Embryonic facial prominence (tissue), 1 donor: ENCODE measurements at regions not wholly inside any gene's neighbourhood (a gene's known extent, or its start where the extent isn't known, plus 50 kb on each side); places are given as distances from the start of the nearest gene placed in this dataset.

ENCODE experiments used
- DNase-seq: peaks from one replicate; pipeline ENCODE4 v3.0.0-alpha.2; 2016; ENCODE audit errors: extremely low spot score

- DNase-seq, result no peak
Observed at GRCh38 chr5:68534956-68535520, 319.5 kb downstream of the PIK3R1 start.

DNA sequence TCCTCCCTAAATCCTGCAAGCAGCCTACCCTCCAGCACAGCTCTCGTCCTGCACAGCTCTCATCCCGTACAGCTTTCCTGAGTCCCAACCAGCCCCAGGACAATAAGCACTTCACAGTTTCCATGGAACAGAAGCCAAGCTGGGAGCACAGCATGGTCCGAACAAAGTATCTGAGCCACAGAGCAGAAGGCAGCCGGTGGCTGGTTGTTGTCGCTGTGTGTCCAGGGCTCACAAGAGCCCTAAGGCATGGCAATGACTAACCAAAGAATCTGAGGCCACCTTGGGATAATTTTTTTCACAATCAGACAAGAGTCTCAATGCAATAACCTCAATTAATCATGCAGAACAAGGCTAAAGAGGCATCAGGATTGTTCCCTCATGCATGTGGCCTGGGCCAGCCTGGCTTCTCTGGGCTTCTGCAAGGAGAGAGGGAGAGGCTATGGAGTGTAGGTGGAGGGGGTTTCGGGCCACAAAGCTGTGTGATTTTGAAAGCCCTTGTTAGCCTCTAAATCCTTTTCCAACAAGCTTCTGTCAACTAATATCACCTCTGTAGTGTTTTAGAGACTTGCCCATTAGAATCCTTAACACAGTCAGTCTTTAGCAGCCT is 323.4 kb downstream of the PIK3R1 start:
- no peak for DNase-seq

DNA sequence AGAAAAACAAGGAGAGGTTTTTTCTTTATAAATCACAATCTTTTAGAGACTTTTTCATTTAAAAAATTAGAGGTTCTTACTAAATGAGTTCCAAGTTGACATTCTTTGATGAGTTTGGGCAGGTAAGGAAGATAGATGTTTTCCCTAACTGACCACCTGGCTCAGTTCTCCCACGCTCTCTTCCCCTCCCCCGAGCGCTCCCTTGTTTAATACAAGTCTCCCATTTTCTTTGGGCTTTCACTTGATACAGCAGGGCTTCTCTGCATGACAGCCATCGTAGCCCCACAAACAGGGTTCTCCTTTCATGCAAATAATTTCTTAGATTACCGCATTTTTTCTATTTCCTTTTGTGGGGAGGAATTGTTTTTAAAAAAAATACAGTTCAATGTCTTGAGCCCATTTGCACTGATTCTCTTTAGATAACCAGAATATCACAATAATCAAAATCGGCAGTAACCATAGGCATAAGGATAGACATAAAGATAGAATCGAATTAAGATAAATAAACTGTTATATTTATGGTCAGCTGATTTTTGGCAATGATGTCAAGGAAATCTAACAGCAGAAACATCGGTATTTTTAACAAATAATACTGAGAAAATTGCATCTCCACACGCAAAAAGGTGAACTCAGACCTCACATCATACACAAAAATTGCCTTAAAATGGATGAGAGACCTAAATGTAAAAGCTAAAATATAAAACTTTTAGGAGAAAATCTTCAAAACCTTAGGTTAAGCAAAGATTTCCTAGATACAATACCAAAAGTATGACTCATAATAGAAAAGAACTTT is 325.4 kb downstream of the PIK3R1 start:
- no peak for DNase-seq

GRCh38 chr5:68542207-68542606 is 326.7 kb downstream of the PIK3R1 start:
- DNase-seq, result no peak

- DNase-seq, result no peak
Observed at GRCh38 chr5:68543212-68543611, 327.7 kb downstream of the PIK3R1 start.

- no peak for DNase-seq
Observed at GRCh38 chr5:68544091-68544647, 328.6 kb downstream of the PIK3R1 start.

DNA sequence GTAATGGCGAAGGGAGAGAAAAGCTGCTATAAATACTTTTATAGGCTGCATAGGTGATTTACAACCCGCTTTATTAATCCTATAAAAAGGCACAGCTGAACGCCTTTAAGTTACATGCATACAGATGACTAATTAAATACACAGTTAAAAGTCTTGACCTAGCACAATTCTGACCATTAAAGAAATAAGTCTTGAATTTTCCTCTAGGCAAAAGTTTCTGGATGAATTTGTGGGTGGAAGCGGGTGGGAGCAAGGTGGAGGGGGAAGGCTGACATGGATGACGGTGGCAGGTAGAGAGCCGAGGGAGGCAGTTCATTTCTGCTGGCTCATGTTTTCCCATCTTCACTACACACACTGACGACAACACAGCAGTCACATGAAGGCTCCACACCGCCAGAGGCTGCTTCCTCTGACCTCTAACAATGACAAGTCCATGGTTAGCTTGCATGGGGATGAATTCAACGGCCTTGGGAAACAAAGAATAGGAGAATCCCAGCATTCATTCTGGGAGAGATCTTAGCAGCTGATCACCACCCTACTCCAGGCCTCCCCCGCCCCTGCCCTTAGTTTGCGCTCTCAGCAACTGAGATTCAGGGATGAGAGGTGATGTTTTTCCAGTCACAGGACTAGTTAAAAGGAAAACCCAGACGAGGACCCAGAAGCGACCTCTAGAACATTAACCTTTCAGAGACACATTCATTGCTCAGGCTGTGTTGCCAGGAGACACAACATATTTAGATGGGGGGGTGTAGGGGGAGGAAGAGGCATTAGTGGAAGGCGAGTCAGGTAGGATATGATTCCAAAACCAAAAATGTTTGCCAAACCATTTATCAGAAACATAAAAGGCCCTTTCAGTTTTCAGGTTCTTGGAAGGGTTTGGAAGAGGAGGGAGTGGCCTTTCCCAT is 329.3 kb downstream of the PIK3R1 start:
- no peak for DNase-seq

GRCh38 chr5:68545636-68546295 is 330.2 kb downstream of the PIK3R1 start:
- no peak for DNase-seq

- DNase-seq, result no peak
Observed at GRCh38 chr5:68547056-68547455, 331.5 kb downstream of the PIK3R1 start.

GRCh38 chr5:68547622-68548021 is 332.1 kb downstream of the PIK3R1 start:
- no peak for DNase-seq

GRCh38 chr5:68548959-68549676 is 333.6 kb downstream of the PIK3R1 start:
- no peak for DNase-seq

DNA sequence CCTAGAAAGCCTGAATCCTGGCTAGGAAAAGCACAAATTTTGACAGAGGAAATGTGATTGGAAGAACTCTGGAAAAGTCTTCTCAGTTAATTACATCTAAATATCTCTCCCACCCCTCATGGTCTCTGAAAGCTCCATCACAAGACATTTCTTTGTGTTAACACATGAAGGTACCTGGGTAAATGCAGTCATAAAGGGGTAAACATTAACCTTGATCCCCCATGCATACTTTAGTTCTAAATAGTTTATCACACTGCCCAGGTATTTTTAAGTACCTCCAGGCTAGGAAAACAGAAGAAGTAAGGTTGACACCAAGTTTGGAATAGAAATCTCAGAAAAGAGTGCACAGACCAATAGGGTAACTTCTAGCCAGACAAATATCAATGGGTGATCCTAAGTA is 334.5 kb downstream of the PIK3R1 start:
- DNase-seq, result no peak

DNA sequence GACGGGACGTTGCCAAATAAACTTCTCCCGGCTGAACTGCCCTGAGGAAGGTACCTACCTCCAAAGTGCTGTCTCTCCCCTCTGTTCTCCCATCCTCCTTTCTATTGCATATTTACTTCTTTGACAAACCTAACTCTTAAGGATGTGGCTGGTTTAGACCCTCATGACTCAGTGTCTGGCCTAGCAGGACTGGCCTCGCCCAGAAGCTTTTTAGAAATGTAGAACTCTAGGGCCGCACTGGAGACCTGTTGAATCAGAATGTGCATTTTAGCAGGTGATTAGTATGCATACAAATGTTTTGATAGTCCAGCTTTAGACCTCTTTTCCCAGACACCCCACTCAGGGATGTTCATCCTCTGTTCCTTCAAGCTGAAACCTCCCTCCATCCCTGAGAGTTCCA is 335.9 kb downstream of the PIK3R1 start:
- no peak for DNase-seq

DNA sequence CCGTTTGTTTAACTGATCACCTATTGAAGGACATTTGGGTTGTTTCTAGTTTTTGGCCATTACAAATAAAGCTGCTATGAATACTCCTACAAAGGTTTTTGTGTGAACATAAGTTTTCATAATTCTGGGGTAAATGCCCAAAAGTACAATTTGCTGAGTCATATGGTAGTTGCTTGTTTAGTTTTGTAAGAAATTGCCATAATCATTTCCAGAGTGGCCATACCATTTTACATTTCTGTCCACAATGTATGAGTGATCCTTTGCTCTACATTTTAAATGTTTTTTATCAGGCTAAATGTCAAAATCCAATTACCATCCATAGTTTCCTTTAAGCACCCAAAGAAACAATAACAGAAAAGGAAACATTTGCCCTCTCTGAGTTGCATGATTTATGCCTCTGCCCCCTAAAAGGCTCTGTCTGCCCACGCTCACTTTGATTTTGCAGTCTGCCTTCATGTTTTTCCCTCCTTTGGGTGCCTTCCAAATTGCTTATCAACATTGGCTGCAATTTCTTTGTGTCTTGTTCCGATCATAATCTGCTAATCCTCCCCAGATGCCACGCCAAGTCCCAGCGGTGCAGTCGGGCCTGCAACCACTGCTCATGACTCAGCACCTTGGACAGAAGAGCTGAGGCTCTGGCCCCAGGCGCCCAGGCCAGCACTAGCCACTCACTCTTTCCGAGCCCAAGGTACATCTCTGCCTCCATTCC is 339.2 kb downstream of the PIK3R1 start:
- no peak for DNase-seq

DNA sequence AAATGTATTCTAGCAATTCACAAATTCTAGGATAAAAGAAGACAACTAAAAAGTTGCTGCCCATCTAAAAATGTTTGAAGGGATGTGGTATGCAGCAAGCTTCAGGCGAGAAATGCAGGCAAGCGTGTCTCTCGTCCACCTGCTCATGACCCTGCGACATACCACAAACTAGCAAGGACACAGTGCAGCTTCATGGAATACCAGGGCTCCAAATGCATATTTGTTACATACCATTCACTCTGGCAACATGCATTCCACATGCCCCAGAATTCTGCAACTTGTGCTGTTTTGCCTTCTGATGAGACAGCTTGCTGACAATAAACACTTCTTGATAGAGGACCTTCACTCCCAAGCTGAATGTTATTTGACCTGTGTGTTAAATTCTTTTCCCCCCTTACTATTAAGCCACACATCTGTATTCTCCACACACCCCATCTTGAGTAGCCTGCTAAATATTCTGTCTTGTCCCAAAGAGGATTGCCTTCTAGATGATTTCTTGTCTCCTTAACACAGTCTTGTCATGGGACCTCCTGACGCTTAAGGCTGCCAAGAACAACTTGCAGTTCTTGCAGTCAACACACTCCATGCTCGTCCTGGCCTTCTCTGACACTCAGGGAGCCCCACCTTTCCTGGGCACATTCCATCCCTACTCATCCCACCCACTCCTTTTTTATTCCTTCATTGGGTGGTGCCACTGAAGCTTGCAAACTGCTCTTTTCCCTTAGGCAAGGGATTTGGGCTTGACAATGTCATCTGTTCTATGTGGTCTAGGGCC is 340.5 kb downstream of the PIK3R1 start:
- no peak for DNase-seq

GRCh38 chr5:68557162-68557936 is 341.8 kb downstream of the PIK3R1 start:
- no peak for DNase-seq

- peak; percentile 87 for DNase-seq
Observed at GRCh38 chr5:68562308-68562707, 346.8 kb downstream of the PIK3R1 start.

GRCh38 chr5:68565427-68565826 is 349.9 kb downstream of the PIK3R1 start:
- no peak for DNase-seq
